Midbrain (tissue), 1 donor: ENCODE measurements at regions not wholly inside any gene's neighbourhood (a gene's known extent, or its start where the extent isn't known, plus 50 kb on each side); places are given as distances from the start of the nearest gene placed in this dataset.
"Not testable (repeated sequence)": the region's sequence is repeated elsewhere in the genome, so short reads cannot be mapped to it uniquely, and the experiment has no call there.

Source experiments
- DNase-seq: peaks from one replicate; lab custom pipeline; 2025; lab: John Stamatoyannopoulos, UW

DNA sequence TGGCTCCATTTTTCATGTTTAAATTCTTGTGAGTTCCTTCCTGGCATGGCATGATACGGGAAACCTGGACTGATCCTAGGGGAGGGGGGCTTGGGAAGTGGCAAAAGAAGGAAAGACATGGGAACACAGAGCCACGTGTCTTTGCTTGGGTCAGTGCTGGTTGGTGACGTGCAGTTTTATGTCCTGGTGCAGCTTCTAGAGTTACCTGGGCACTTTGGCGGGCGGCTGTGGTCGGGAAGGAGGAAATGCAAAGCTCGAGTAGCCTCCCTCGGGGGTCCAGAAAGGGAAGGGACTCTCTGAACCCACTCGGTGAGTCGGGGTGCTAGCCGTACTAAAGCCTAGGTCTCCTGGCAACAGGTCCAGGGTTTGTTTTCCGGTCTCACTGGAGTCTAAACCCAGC lies 94.6 kb downstream of the APOB start:
- no peak for DNase-seq

DNA sequence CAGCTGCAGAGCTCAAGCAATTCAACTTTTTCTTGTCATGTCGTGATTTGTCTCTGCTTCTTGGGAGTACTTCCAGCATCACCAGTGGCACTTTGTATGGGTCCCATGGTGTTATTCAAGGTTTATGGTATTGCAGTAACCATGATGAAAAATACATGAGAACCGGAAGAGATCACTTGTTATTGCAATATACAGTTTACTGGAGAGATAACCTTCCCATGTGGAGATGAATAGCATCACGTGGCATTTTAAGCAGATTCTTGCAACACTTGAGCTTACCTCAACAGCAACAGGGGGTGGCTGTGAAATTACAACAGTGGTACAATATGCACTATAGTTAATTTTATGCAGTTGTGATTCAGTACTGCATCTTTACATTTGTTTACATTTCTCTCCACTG lies 97.4 kb downstream of the APOB start:
- no peak for DNase-seq

DNA sequence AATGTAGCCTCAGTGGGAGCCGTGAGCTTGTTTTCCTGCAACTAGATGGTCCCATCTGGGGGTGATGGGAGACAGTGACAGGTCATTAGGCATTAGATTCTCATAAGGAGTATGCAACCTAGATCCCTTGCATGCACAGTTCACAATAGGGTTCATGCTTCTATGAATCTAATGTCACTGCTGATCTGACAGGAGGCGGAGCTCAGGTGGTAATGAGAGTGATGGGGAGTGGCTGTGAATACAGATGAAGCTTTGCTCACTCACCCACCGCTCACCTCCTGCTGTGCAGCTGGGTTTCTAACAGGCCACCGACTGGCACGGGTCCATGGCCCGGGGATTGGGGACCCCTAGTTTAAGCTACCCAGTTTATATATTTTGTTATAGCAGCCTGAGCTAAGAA lies 100.2 kb downstream of the APOB start:
- not testable (repeated sequence) for DNase-seq

DNA sequence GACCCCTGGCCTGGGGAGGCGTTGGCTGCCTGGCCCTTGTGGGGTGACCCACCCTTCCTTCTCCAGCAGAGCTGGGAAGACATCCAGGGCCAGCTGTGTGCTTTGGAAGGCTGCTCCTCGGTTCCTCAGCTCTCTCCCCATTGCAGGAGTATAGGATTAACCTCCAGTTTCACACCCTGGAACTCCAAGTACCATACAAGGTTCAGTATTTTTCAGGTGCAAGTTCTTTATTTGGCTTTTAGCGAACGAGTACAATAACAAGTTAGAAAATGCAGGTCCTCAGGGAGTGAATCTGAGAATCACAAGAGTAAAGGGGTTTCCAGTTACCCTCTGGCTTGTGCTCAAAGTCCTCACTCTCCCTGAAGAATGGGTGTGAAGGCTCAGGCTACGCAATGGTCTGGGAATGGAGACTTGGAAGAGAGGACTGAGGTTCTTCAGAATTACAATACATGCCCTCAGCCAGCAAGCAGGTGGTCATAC lies 101.2 kb downstream of the APOB start:
- DNase-seq = no peak

DNA sequence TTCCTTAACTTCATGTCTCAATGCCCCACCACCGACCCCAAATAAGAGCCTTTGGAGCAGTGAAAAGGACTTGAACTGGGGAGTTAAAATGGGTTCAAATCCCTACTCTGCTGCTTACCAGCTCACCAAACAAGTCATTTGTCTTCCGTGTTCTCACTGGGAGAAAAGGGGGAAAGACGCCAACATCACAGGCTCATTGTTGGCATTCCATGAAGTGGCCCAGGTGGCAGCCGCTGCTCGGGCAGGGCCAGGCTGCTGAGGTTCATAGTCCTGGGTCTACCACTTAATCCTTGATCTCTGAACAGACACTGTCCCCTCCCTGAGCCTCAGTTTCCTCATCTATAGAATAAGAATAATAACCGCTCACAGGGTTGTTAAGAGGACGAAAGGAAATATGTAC lies 103.0 kb downstream of the APOB start:
- DNase-seq = no peak

DNA sequence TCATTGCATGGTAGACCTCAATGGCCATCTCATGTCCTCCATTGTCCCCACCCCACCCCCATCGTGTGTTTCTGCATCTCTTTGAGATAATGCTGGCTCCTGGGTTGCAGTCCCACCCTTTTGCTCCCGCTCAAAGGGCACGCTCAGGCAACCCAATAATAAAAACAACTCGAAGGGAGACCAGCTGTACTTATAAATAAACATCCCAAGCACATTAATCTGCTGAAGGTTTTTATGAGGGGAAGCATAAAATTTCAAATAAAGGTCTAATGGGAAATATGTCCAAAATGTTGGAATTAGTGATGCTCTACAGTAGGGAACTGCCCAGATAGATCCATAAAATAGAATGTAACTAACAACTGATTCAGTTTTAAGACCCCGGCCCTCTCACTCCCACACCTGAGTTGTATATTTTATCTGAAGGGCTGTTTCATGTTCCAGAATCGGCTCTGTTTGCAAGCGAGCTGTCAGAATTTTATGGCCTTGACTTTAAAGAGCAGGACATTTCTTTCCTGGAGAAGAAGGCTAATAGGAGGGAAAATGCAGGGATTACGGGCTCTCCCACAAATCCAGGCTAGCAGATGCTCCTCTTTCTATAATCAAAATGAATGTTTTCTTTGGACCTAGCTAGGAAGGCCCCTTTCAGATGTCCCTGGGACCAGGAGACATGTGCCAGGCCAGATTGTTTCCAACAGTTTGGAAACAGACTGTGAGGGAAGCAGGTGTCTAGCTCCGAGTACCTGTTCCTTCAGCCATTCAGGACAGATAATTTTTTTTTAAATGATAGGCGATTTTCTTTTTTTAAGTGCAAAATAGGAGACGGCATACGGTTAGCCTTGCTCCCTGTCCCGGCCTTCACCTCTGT lies 103.7 kb downstream of the APOB start:
- no peak for DNase-seq

DNA sequence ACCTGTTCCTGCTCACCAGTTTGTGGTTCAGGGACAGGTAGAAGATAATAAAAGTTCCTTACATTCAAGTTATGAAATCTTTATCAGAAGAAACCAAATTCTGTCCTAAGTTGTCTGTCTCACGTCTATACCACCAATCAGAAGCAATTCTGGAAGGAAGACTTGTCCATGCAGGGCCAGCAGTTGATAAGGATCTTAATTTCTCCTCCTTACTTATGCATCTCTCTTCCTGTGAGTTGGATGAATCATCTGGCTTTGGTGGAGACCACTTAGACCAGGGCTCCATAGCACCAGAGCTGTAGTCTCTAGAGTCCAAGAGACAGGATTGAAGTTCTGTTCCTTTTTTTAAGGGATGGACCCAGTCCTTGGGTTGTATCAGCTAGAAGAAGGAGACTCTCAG lies 106.5 kb downstream of the APOB start:
- no peak for DNase-seq

DNA sequence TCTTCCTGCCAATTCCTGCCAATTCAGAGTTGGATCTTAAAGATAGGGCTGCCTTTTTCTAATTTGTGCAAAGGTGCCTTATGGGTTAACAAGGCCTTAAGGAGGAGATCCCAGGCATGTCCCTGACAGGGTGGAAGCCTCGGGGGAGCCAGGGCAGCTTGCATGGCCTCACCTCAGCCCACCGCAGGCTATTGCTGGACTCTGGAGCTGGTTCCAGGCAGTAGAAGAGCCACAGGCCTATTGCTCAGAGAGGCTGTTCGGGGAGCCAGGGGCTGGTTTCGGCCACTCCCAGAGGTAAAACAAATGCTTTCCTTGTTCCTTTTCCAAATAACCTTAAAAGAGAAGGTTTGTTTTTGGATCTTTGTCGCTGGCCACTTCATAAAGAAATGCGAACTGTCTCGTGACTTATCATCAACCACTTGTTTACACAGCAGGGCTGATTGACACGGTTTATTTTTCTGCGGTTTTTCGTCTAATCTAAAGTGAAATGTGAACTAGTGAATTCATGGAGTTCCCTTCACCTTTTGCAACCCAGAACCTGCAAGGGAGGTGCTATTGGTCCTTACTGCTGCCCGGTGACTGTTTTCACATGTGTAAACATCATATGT lies 108.6 kb downstream of the APOB start:
- no peak for DNase-seq

DNA sequence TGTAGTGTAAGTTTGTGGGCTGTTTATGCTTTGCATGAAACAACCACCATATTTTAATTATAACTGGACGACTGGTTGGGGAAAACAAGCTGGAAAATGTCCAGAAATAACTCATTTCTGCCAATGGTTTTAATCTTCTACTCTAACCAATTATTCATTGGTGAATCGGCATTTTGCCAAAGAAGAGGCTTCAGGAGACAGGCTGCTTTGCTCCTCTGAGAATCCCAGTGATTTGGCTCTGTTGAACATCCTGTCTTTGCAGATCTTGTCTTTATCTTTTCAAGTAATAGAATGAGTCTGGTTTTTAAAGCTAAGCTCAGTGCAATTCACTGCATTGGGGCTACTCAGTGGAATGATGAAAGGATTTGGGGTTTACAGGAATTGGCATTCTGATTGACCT lies 109.6 kb downstream of the APOB start:
- DNase-seq = no peak

DNA sequence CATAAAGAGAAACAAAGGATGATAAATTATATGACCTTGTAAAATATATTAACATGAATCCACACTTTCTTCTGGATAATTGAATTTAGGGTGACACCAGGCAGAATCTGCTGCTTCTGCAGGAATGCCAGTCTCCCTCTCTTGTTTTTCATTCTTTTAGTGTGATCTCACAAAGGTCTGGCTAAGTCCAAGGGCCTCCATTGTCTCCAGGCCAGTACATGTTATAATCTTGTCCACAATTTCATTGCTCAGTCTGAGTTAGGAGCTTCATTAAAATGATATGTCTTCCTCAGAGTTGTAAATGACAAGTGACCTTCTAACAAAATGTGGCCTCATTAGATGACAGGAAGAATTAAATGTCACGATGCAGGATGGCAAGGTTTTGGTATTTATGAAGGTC lies 110.2 kb downstream of the APOB start:
- no peak for DNase-seq

DNA sequence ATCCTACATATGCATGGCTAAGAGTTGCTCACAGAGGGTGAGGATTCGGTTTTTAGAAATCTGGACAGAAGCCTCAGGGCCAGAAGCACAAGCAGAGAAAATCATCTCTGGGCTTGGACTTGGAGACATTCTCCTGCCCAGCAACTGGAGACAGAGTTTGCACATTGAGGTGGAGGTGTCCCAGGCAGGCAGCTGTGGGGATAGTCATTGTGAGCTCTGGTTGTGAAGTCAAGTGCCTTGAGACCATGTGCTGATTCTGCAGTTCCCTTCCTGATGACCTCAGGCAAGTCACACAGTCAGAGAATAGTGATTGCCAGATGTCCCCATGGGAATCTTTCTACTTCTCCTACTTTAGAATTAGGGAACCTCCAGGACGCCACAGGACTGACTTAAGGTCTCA lies 108.4 kb upstream of the LDAH start:
- no peak for DNase-seq

DNA sequence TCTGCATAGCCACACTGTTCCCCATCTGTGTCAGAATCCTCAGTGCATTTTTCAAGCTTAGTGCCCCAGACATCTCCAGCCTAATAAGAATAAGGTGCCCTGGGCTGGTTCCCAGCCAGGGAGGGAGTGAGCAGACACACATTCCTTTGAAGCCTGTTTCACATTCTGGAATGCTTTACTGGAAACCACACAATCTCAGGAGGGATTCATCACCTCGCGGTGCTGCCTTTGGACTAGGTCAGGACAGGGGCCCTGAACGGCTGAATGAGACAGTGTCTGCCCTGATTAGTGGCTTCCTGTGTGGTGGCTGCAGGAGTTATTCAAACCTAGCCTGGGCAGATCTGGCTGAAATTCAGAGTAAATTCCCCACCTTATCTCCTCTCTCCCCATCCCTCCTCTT lies 108.0 kb upstream of the LDAH start:
- no peak for DNase-seq

DNA sequence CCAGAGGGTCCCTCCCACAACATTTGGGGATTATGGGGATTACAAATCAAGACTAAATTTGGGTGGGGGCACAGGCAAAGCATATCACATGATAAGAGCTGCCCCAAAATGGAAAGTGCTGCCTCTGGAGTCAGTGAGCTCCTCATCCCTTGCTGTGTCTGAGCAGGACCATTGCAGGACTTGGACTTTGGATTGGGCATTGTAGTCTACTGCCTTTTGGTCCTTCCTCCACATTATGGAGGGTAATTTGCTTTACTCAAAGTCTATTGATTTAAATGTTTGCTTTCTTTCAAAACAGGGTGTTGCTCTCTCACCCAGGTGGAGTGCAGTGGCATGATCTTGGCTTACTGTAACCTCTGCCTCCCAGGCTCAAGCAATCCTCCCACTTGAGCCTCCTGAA lies 106.8 kb upstream of the LDAH start:
- DNase-seq = no peak

DNA sequence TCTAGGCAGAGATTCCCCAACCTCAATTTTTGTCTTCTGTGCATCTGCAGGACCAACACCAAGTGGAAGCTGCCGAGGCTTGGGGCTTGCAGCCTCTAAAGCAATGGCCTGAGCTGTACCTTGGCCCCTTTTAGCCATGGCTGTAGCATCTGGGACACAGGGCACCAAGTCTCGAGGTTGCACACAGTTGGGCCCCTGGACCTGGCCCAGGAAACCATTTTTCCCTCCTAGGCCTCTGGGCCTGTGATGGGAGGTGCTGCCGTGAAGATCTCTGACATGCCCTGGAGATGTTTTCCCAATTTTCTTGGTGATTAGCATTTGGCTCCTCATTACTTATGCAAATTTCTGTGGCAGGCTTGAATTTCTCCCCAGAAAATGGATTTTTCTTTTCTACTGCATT lies 105.7 kb upstream of the LDAH start:
- no peak for DNase-seq

DNA sequence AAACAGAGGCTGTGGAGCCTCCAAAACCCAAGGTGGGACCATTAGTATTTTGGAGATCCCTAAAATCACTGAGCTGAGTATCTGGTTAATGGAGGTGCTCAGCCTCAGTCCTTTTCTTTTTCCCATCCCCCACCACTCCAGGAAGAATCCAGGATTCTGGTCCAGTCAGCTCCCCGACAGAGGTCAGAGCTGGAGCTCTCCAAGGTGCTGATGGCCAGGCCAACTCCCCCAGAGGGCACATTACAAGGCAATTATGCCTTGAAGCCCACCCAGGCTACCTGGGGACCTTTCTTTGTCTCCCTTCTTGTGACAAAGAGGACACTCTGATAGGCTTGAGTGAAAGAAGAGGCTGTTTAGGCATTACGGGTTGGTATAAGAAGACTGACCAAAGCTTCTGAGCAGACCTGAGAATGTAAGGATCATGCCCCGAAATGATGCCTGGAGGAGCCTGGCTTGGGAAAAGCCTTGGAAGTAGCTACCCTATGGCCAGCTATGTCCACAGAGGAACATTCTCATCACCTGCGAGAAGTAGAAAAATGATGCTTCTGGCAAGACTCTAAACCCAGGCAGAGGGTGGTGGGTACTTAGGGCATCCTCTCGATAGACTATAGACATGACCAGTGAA lies 102.5 kb upstream of the LDAH start:
- DNase-seq = no peak

DNA sequence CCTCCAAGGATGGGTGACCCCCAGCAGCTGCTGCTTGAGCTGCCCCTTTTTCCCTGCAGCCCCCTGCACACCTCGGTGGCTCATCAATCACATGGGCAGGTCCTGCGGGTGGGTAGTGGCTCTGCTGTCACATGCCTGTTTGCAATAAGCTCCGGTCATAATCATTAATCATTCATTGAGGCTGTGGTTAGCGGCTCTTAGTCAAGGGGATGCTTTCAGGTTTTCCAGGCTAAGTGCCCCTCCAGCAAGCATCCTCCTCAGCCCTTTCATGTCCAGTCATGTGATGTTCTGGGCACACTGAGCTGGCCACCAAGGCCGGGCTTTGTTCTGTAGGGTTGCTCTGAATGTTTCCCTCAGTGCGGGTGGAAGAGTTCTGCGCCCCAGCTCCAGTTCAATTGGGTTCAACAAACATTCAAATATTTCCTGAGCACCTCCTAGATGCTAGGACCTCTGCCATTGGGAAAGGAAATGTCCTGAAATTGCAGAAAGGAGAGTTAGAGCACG lies 96.4 kb upstream of the LDAH start:
- DNase-seq = no peak

DNA sequence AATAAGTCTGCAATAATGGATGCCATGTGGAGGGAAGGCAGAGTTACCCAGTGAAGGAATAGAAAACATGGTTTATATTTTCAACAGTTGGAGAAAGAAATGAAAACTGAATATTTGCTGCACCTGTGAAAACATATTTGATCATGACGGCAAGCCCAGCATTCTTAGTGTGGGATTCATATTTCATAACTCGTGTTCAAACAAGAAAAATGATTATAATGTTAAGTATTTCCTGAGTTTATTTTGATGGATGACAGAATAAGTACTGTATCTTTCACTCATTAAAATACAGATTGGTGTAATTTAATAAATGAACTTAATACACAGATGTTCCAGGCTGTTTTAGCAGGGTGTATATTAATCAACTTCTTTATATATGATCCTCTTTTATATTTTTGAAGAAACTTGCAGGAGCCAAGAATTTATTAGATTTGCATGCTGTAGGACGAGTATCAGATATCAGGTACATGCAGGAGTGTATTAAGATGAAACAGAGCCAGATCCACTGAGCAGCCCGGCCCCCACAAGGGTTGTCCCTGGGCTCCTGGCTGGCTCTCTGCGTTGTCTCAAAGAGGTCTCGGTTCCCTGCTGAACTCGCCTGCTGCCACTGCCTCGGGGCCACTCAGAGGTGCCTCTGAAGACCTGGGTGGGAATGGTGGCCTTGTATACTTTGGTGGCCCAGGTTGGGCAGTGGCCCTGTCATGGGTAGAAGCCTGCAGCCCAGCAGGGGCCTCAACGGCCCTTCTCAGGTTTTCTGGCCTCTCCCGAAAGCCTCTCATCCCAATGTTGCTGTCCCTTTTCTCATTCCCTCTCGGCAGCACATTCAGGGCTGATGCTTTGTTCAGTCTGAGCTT lies 95.0 kb upstream of the LDAH start:
- no peak for DNase-seq

DNA sequence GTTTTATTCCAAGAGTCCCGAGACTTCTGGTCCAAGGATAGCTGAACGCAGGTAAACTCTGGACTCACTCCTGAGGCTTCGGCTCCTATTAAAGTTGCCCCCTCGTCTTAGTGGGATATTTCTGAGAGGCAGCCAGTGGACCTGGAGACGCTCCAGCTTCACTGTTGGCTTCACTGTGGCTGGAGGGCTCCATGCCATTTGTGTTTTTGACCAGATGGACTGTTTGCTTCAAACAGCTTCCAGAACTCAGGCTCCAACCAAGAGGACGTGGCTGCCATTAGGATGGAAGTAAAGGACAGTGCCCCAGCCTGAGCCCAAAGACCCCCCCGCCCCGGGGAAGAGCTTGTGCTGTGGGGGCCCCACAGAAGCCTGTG lies 94.4 kb upstream of the LDAH start:
- DNase-seq = no peak

DNA sequence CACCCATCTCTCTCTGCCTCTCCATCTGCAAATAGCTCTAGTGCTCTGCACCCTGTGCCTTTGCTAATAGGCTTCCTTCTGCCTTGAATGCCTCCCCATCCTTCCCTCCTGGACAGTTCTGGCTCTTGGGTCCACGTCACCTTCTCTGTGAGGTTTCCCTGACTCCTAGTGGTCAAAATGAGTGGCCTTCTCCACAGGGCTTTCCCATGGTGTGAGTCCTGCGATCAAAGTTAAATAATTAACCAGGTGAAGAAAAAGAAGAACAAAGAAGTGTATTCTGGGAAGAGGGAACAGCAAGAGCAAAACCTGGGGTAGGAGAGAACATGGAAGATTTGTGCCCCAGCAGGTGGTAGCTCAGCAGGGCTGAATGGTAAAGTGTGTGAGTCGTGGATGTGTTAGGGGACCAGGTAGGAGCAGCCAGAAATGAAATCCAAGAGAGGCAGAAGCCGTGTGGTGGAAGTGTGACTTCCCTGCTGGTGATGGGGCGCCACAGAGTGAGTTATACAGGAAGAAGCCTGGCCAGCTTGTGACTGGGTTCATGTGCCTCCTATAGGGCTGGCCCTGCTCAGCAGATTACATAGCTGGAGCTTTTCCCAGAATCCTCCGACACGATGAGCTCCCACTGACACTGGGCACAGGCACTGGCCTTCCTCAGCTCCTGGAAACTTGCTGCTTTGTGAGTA lies 93.8 kb upstream of the LDAH start:
- peak; percentile 2 for DNase-seq

DNA sequence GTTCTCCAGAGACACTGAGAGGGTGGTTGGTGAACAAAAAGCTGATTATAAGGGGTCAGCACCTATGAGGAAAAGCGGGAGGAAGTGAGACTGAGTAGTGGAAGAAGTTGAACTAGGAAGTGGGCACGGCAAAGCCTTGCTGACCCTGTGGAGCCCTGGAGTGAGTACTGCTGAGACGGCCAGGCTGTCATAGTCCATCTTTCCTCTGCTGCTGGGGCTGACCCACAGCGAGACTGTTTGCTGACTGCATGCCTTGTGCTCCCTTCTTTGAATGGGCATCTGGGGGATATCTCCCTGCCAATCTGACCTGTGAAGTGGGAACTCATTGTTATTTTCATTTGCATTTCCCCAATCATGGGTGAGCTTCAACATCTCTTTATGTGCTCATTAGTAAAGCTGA lies 92.4 kb upstream of the LDAH start:
- DNase-seq = no peak

DNA sequence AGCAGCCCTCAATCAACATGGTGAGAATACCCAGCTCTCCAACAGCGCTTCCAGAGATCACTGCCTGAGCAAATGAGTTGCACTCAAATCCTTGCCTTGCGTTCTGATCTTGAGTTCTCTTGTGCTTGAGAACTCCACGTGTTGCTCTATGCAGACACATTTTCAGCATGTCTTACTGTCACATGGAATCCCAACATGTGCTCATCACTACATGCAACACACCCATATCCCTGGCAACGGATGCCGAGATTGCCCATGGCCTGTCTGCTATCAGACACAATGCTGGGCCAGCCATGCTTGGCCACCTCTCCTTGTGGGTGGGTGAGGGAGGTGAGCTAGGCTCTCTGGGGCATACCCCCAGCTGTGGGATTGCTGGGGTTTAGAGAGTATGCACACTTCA lies 91.9 kb upstream of the LDAH start:
- DNase-seq = no peak

DNA sequence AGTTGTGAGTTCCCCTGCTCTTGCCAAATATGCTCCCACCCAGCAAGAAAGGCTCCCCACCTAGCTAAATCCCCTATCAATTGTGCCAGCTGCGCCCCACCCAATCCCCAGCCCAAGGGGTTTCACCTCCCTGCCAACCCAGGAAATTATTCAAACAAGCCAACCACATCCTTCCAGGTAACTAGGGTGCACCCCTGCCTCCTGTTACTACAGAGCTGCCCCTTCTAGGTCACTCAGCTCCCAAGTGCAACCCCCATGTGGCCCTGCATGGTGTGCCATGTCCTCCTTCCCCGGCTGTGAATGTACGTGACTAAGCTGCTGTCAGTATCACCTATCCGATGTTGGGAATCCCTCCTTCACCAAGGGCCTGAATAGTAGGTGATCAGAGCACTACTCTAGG lies 91.2 kb upstream of the LDAH start:
- no peak for DNase-seq
